ENCODE measurements at regions not wholly inside any gene's neighbourhood (a gene's known extent, or its start where the extent isn't known, plus 50 kb on each side); places are given as distances from the start of the nearest gene placed in this dataset.

DNA sequence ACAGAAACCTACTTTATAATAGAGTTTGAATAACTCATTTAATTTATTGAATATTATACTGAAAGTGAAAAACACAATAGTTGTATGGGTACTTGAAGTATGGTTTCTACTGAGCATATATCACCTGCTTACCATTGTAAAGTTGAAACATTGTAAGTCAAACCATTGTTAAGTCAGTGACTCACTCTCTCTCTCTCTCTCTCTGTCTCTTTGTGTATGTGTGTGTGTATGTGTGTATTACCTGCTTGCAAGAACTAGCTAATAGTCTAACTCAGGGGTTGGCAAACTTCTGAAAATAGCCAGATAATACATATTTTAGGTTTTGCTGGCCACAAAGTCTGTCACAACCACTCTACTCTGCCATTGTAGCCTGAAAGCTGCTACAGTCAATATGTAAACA, 564.3 kb upstream of the ZNF608 start:
- H3K79me2 ChIP-seq (ENCODE audit: low read length), result no peaks in the 10 kb centered on the region
- no peaks in the 10 kb centered on the region for H4K20me1 ChIP-seq (ENCODE audit: low read length)
- TF ChIP-seq EZH2 (IDR thresholded peaks at IDR 0.05; ENCODE audit: low read length, unreplicated experiment) (no peak), EZH2phosphoT487 (IDR thresholded peaks at IDR 0.05; ENCODE audit: borderline replicate concordance, low read length) (no peak), CTCF (conservative IDR thresholded peaks at IDR 0.05; ENCODE audit: low read depth, low read length) (no peak)
- H3K4me2 ChIP-seq (ENCODE audit: low read length), result no peak overlapping the region
- peak overlapping the region; percentile 76 for H3K27ac ChIP-seq (ENCODE audit: low read length)
- ChIA-PET POLR2A (ENCODE audit: unreplicated experiment) (no interaction called here), CTCF (no interaction called here)
- peaks cover 5% of the 10 kb centered on the region for H3F3A ChIP-seq (ENCODE audit: low read length, unreplicated experiment)
- H3K9ac ChIP-seq (ENCODE audit: low read length), result no peak overlapping the region
- H2AFZ ChIP-seq (ENCODE audit: low read length), result no peak overlapping the region
- peaks cover 21% of the 10 kb centered on the region for H3K4me1 ChIP-seq (ENCODE audit: insufficient read depth, low read length)
- intact Hi-C loops (cut with micrococcal nuclease), result loop anchor here (2.0 kb wide), 1 partner anchor 98 kb away; no protein-coding TSS in a partner anchor
- ATAC-seq (peak; percentile 55; the same call in 1 of the 2 replicates), DNase-seq (peak; percentile 57)
- H3K27me3 ChIP-seq (ENCODE audit: low read length), result no peaks in the 10 kb centered on the region
- H3K36me3 ChIP-seq (ENCODE audit: low read depth, low read length), result no peaks in the 10 kb centered on the region
- H3K9me2 ChIP-seq (replicated peaks; ENCODE audit: low read length), result no peaks in the 10 kb centered on the region
- no peak overlapping the region for H3K4me3 ChIP-seq (ENCODE audit: low read length)
- no peaks in the 10 kb centered on the region for H3K9me3 ChIP-seq (ENCODE audit: low read length)
- BruUV-seq (replicated peaks), result no TSS peak

- peak; percentile 89 for ATAC-seq
- Histone ChIP-seq H3K9me3 (ENCODE audit: low read length) (no peaks in the 10 kb centered on the region), H3F3A (ENCODE audit: low read length, unreplicated experiment) (peaks cover 5% of the 10 kb centered on the region), H3K36me3 (ENCODE audit: low read depth, low read length) (no peaks in the 10 kb centered on the region), H3K9ac (ENCODE audit: low read length) (no peak overlapping the region), H3K27ac (ENCODE audit: low read length) (peak overlapping the region; percentile 76), H3K79me2 (ENCODE audit: low read length) (no peaks in the 10 kb centered on the region), H3K27me3 (ENCODE audit: low read length) (no peaks in the 10 kb centered on the region), H4K20me1 (ENCODE audit: low read length) (no peaks in the 10 kb centered on the region), H3K9me2 (replicated peaks; ENCODE audit: low read length) (no peaks in the 10 kb centered on the region), H3K4me1 (ENCODE audit: insufficient read depth, low read length) (peaks cover 21% of the 10 kb centered on the region), H3K4me2 (ENCODE audit: low read length) (peak overlapping the region; percentile 33; the same call in 1 of the 2 replicates), H2AFZ (ENCODE audit: low read length) (no peak overlapping the region), H3K4me3 (ENCODE audit: low read length) (no peak overlapping the region)
- ChIA-PET CTCF (no interaction called here), POLR2A (ENCODE audit: unreplicated experiment) (interaction anchor here (0.5 kb wide), 1 partner anchor 36 kb away, joined by 5 read pairs; no protein-coding TSS in a partner anchor)
- peak; percentile 86 for DNase-seq
- intact Hi-C loops (cut with micrococcal nuclease), result loop anchor here (2.0 kb wide), 1 partner anchor 97 kb away; no protein-coding TSS in a partner anchor
- BruUV-seq (replicated peaks), result no TSS peak
- TF ChIP-seq EZH2 (IDR thresholded peaks at IDR 0.05; ENCODE audit: low read length, unreplicated experiment) (no peak), EZH2phosphoT487 (IDR thresholded peaks at IDR 0.05; ENCODE audit: borderline replicate concordance, low read length) (no peak), CTCF (conservative IDR thresholded peaks at IDR 0.05; ENCODE audit: low read depth, low read length) (no peak)
These were observed 565.3 kb upstream of the ZNF608 start for GRCh38 chr5:125311743-125312142.

DNA sequence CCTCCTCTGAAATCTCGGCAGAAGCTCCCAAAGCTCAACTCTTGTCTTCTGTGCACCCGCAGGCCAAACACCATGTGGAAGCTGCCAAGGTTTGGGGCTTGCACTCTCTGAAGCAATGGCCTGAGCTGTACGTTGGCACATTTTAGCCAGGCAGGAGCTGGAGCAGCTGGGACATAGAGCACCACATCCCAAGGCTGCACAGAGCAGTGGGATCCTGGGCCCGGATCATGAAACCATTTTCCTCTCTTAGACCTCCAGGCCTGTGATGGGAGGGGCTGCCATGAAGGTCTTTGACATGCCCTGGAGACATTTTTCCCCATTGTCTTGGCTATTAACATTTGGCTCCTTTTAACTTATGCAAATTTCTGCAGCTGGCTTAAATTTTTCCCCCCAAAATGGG, 567.1 kb upstream of the ZNF608 start:
- Histone ChIP-seq H3K9me2 (replicated peaks; ENCODE audit: low read length) (no peaks in the 10 kb centered on the region), H4K20me1 (ENCODE audit: low read length) (no peaks in the 10 kb centered on the region), H3K4me2 (ENCODE audit: low read length) (no peak overlapping the region), H3F3A (ENCODE audit: low read length, unreplicated experiment) (peaks cover 5% of the 10 kb centered on the region), H3K4me1 (ENCODE audit: insufficient read depth, low read length) (peaks cover 27% of the 10 kb centered on the region), H3K27me3 (ENCODE audit: low read length) (no peaks in the 10 kb centered on the region), H3K9ac (ENCODE audit: low read length) (no peak overlapping the region), H3K9me3 (ENCODE audit: low read length) (no peaks in the 10 kb centered on the region), H3K79me2 (ENCODE audit: low read length) (no peaks in the 10 kb centered on the region), H3K36me3 (ENCODE audit: low read depth, low read length) (no peaks in the 10 kb centered on the region), H2AFZ (ENCODE audit: low read length) (no peak overlapping the region), H3K4me3 (ENCODE audit: low read length) (no peak overlapping the region), H3K27ac (ENCODE audit: low read length) (no peak overlapping the region)
- DNase-seq, result no peak
- BruUV-seq (replicated peaks), result no TSS peak
- TF ChIP-seq CTCF (conservative IDR thresholded peaks at IDR 0.05; ENCODE audit: low read depth, low read length) (no peak), EZH2 (IDR thresholded peaks at IDR 0.05; ENCODE audit: low read length, unreplicated experiment) (no peak), EZH2phosphoT487 (IDR thresholded peaks at IDR 0.05; ENCODE audit: borderline replicate concordance, low read length) (no peak)
- CTCF ChIA-PET, result no interaction called here
- intact Hi-C loops (cut with micrococcal nuclease), result no loop called here
- ATAC-seq, result no peak
- POLR2A ChIA-PET (ENCODE audit: unreplicated experiment), result no interaction called here
